HAP-1 (cell line): ENCODE measurements at regions not wholly inside any gene's neighbourhood (a gene's known extent, or its start where the extent isn't known, plus 50 kb on each side); places are given as distances from the start of the nearest gene placed in this dataset.

Experiments
- DNase-seq, 2 experiments: peaks; one replicate each; pipeline ENCODE4 v3.0.0-alpha.2; 2016 to 2020; ENCODE audit warnings: low spot score in 2 of 2
- H3K27me3 ChIP-seq: fragments of 250-450 bp; sonication (Bioruptor Pico); 2 replicates; pipeline ENCODE4 v1.5.1; 2020; ENCODE audit warnings: low read depth, mild to moderate bottlenecking, moderate library complexity
- H3K36me3 ChIP-seq: fragments of 250-450 bp; sonication (Bioruptor Pico); replicated peaks from 2 replicates; pipeline ENCODE4 v1.5.1; 2020; ENCODE audit warnings: mild to moderate bottlenecking
- H3K4me1 ChIP-seq: fragments of 250-450 bp; sonication (Bioruptor Pico); 2 replicates; pipeline ENCODE4 v1.5.1; 2020; ENCODE audit warnings: mild to moderate bottlenecking
- H3K4me3 ChIP-seq: fragments of 250-450 bp; sonication (Bioruptor Pico); 2 replicates; pipeline ENCODE4 v1.5.1; 2020; ENCODE audit warnings: mild to moderate bottlenecking, moderate library complexity
- H3K9me3 ChIP-seq: fragments of 250-450 bp; sonication (Bioruptor Pico); 2 replicates; pipeline ENCODE4 v1.5.1; 2020; ENCODE audit warnings: mild to moderate bottlenecking, moderate library complexity
- in situ Hi-C: fragments of 300-500 bp; cut with MboI; formaldehyde crosslinking; loops from 3 replicates; pipeline ENCODE4 v1.14.3; 2020; ENCODE audit warnings: low sequenced_read_pairs, inconsistent platforms, mixed read lengths

- in situ Hi-C loops, result no loop called here
- Histone ChIP-seq H3K4me3 (peak overlapping the region; percentile 7), H3K27me3 (no peaks in the 10 kb centered on the region), H3K9me3 (no peaks in the 10 kb centered on the region), H3K36me3 (no peaks in the 10 kb centered on the region), H3K4me1 (peaks cover 22% of the 10 kb centered on the region)
- no peak for DNase-seq
Observed at GRCh38 chr1:81238129-81238528, 562.6 kb upstream of the ADGRL2 start.

GRCh38 chr1:81237473-81238089 lies 563.2 kb upstream of the ADGRL2 start:
- Histone ChIP-seq H3K4me3 (peak overlapping the region; percentile 7), H3K27me3 (no peaks in the 10 kb centered on the region), H3K9me3 (no peaks in the 10 kb centered on the region), H3K36me3 (no peaks in the 10 kb centered on the region), H3K4me1 (peaks cover 24% of the 10 kb centered on the region)
- in situ Hi-C loops, result no loop called here
- peak in 1 of 2 experiments; percentile 34 for DNase-seq

GRCh38 chr1:81234237-81234636 lies 566.5 kb upstream of the ADGRL2 start:
- H3K27me3 ChIP-seq, result no peaks in the 10 kb centered on the region
- H3K9me3 ChIP-seq, result no peaks in the 10 kb centered on the region
- no peak for DNase-seq
- H3K4me3 ChIP-seq, result no peak overlapping the region
- H3K36me3 ChIP-seq, result no peaks in the 10 kb centered on the region
- peaks cover 29% of the 10 kb centered on the region for H3K4me1 ChIP-seq
- in situ Hi-C loops, result no loop called here

- H3K36me3 ChIP-seq, result no peaks in the 10 kb centered on the region
- peaks cover 23% of the 10 kb centered on the region for H3K4me1 ChIP-seq
- H3K27me3 ChIP-seq, result no peaks in the 10 kb centered on the region
- in situ Hi-C loops, result no loop called here
- H3K4me3 ChIP-seq, result no peak overlapping the region
- DNase-seq, result no peak
- H3K9me3 ChIP-seq, result no peaks in the 10 kb centered on the region
Observed at GRCh38 chr1:81233591-81233990, 567.1 kb upstream of the ADGRL2 start.

GRCh38 chr1:81232420-81232819 lies 568.3 kb upstream of the ADGRL2 start:
- Histone ChIP-seq H3K27me3 (no peaks in the 10 kb centered on the region), H3K4me3 (no peak overlapping the region), H3K36me3 (no peaks in the 10 kb centered on the region), H3K4me1 (peaks cover 14% of the 10 kb centered on the region), H3K9me3 (no peaks in the 10 kb centered on the region)
- DNase-seq, result no peak
- in situ Hi-C loops, result no loop called here

- H3K4me3 ChIP-seq, result no peak overlapping the region
- no peaks in the 10 kb centered on the region for H3K36me3 ChIP-seq
- H3K27me3 ChIP-seq, result no peaks in the 10 kb centered on the region
- H3K4me1 ChIP-seq, result peaks cover 14% of the 10 kb centered on the region
- DNase-seq, result no peak
- no peaks in the 10 kb centered on the region for H3K9me3 ChIP-seq
- in situ Hi-C loops, result no loop called here
Observed at GRCh38 chr1:81231729-81232038, 569.0 kb upstream of the ADGRL2 start.

- Histone ChIP-seq H3K4me3 (no peak overlapping the region), H3K36me3 (no peaks in the 10 kb centered on the region), H3K27me3 (no peaks in the 10 kb centered on the region), H3K4me1 (peaks cover 14% of the 10 kb centered on the region), H3K9me3 (no peaks in the 10 kb centered on the region)
- peak in 1 of 2 experiments; percentile 62 for DNase-seq
- in situ Hi-C loops, result no loop called here
Observed at GRCh38 chr1:81230983-81231728, 569.6 kb upstream of the ADGRL2 start.

- H3K4me3 ChIP-seq, result no peak overlapping the region
- peaks cover 14% of the 10 kb centered on the region for H3K4me1 ChIP-seq
- in situ Hi-C loops, result no loop called here
- no peaks in the 10 kb centered on the region for H3K9me3 ChIP-seq
- no peaks in the 10 kb centered on the region for H3K36me3 ChIP-seq
- DNase-seq, result no peak
- H3K27me3 ChIP-seq, result no peaks in the 10 kb centered on the region
Observed at GRCh38 chr1:81228926-81229325, 571.8 kb upstream of the ADGRL2 start.

GRCh38 chr1:81226603-81226928 lies 574.2 kb upstream of the ADGRL2 start:
- no peak for DNase-seq
- in situ Hi-C loops, result no loop called here
- Histone ChIP-seq H3K9me3 (no peaks in the 10 kb centered on the region), H3K4me1 (peaks cover 10% of the 10 kb centered on the region), H3K36me3 (no peaks in the 10 kb centered on the region), H3K4me3 (no peak overlapping the region), H3K27me3 (no peaks in the 10 kb centered on the region)

GRCh38 chr1:81225789-81226602 lies 574.7 kb upstream of the ADGRL2 start:
- no peak for DNase-seq
- H3K36me3 ChIP-seq, result no peaks in the 10 kb centered on the region
- H3K27me3 ChIP-seq, result no peaks in the 10 kb centered on the region
- peaks cover 4% of the 10 kb centered on the region for H3K4me1 ChIP-seq
- no peaks in the 10 kb centered on the region for H3K9me3 ChIP-seq
- H3K4me3 ChIP-seq, result no peak overlapping the region
- in situ Hi-C loops, result no loop called here

GRCh38 chr1:81224222-81224621 lies 576.5 kb upstream of the ADGRL2 start:
- in situ Hi-C loops, result no loop called here
- no peaks in the 10 kb centered on the region for H3K27me3 ChIP-seq

GRCh38 chr1:81221564-81221963 lies 579.2 kb upstream of the ADGRL2 start:
- Histone ChIP-seq H3K9me3 (no peaks in the 10 kb centered on the region), H3K4me1 (no peaks in the 10 kb centered on the region), H3K4me3 (no peak overlapping the region), H3K27me3 (no peaks in the 10 kb centered on the region), H3K36me3 (no peaks in the 10 kb centered on the region)
- in situ Hi-C loops, result no loop called here
- DNase-seq, result no peak

More at GRCh38 chr1:81224222-81224621, 576.5 kb upstream of the ADGRL2 start:
- Histone ChIP-seq H3K4me3 (no peak overlapping the region), H3K36me3 (no peaks in the 10 kb centered on the region), H3K9me3 (no peaks in the 10 kb centered on the region), H3K4me1 (no peaks in the 10 kb centered on the region)
- DNase-seq, result no peak

- no peak for DNase-seq
- Histone ChIP-seq H3K27me3 (no peaks in the 10 kb centered on the region), H3K4me1 (no peaks in the 10 kb centered on the region), H3K4me3 (no peak overlapping the region), H3K36me3 (no peaks in the 10 kb centered on the region), H3K9me3 (no peaks in the 10 kb centered on the region)
- in situ Hi-C loops, result no loop called here
Observed at GRCh38 chr1:81220614-81221071, 580.1 kb upstream of the ADGRL2 start.

- in situ Hi-C loops, result no loop called here
- Histone ChIP-seq H3K4me1 (no peaks in the 10 kb centered on the region), H3K9me3 (no peaks in the 10 kb centered on the region), H3K36me3 (no peaks in the 10 kb centered on the region), H3K27me3 (no peaks in the 10 kb centered on the region), H3K4me3 (no peak overlapping the region)
- no peak for DNase-seq
Observed at GRCh38 chr1:81217058-81217457, 583.7 kb upstream of the ADGRL2 start.
